ENCODE measurements at regions not wholly inside any gene's neighbourhood (a gene's known extent, or its start where the extent isn't known, plus 50 kb on each side); places are given as distances from the start of the nearest gene placed in this dataset.

DNA sequence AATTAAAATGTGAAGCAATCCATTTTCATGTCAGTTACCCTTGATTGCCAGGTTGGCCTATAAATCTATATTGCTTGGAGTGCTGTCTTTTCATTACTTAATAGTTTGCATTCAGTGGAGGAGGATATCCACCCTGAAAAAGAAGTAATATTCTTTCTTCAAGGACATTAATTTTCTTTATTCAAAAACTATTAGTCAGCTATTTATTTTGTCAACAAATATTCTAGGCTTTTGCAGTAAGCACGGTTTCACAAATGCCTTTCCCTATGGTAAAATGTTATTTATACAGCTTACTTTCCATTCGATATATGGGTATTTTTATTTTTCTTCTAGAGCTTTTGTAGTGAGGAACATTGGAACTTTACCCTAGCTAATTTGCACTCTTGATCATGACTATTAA, 1176.9 kb upstream of the NUDT12 start:
- no peak overlapping the region for H3K4me3 Mint-ChIP-seq
- no peaks in the 10 kb centered on the region for H3K4me1 Mint-ChIP-seq
- ATAC-seq (ENCODE audit: low read depth) (no peak), DNase-seq (ENCODE audit: low spot score in 2 of 2) (no peak)
- H3K9me3 Mint-ChIP-seq: peaks cover 12% of the 10 kb centered on the region
- H3K27ac Mint-ChIP-seq: no peak overlapping the region
- H3K36me3 Mint-ChIP-seq: no peaks in the 10 kb centered on the region
- H3K27me3 Mint-ChIP-seq: no peaks in the 10 kb centered on the region

DNA sequence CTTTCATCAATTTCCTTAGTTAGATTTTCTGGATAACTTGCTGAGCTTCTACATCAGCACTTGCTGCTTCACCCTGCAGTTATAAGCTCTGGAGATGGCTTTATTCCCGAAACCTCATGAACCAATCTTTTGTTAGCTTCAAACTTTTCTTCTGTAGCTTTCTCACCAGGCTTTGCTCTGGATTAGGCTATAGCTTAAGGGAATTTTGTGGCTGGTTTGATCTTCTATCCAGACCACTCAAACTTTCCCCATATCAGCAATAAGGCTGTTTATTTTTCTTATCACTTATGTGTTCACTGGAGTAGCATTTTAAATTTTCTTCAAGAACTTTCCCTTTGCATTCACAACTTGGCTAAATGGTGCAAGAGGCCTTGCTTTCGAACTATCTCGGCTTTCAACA, 1173.5 kb upstream of the NUDT12 start:
- Mint-ChIP-seq H3K4me1 (no peaks in the 10 kb centered on the region), H3K9me3 (peaks cover 4% of the 10 kb centered on the region), H3K27me3 (no peaks in the 10 kb centered on the region), H3K36me3 (no peaks in the 10 kb centered on the region), H3K27ac (no peak overlapping the region), H3K4me3 (no peak overlapping the region)
- DNase-seq (ENCODE audit: low spot score in 2 of 2) (no peak), ATAC-seq (ENCODE audit: low read depth) (no peak)

DNA sequence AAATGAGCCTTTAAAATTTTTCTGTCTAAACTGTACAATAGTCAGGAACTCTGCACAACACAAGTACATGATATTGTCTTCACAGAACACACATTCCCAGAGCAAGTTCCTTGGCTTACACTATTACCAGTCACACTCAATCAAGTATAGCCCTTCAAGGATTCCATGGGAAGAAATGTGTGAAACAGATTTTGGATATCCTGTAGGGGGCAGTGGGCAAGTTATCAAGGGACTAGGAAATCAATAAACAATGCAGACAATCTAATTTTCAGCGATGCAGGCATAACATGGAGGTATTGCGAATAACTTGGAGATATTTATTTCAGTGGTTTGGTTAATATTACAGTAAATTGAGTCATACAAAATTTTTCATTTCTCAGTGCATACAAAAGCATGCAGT, 1171.5 kb upstream of the NUDT12 start:
- ATAC-seq (ENCODE audit: low read depth): no peak
- no peaks in the 10 kb centered on the region for H3K36me3 Mint-ChIP-seq
- no peak for DNase-seq (ENCODE audit: low spot score in 2 of 2)
- peaks cover 4% of the 10 kb centered on the region for H3K9me3 Mint-ChIP-seq
- no peak overlapping the region for H3K4me3 Mint-ChIP-seq
- H3K4me1 Mint-ChIP-seq: no peaks in the 10 kb centered on the region
- H3K27ac Mint-ChIP-seq: no peak overlapping the region
- H3K27me3 Mint-ChIP-seq: no peaks in the 10 kb centered on the region

DNA sequence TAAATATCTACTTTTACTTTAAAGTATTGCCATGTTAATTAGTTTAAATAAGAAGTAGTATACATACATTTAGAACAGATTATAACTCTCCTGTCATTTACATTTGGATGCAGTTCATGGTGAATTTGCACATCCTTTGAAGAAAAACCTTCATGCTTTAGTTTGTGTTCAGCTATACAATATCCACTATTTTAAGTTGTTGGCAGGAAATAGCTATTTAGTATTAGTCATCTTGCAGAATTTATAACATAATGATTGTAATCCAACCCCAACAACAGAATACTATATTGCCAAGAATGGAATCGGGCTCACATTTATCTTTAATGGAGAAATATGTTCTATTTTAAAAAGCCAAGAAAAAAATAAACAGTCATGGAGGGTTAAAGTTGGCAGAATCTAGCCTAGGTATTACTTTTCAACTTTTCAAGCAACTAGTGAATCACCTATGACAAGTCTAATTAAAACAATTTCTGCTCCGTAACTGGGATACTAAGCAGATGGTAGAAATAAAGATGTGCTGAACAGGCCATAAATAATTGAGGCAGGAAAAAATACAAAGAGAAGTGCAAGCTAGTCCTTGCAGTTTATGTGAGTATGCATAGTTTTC, 1170.6 kb upstream of the NUDT12 start:
- Mint-ChIP-seq H3K27ac (no peak overlapping the region), H3K4me1 (no peaks in the 10 kb centered on the region), H3K9me3 (peaks cover 4% of the 10 kb centered on the region), H3K36me3 (no peaks in the 10 kb centered on the region), H3K4me3 (no peak overlapping the region), H3K27me3 (no peaks in the 10 kb centered on the region)
- ATAC-seq (ENCODE audit: low read depth): no peak
- no peak for DNase-seq (ENCODE audit: low spot score in 2 of 2)

DNA sequence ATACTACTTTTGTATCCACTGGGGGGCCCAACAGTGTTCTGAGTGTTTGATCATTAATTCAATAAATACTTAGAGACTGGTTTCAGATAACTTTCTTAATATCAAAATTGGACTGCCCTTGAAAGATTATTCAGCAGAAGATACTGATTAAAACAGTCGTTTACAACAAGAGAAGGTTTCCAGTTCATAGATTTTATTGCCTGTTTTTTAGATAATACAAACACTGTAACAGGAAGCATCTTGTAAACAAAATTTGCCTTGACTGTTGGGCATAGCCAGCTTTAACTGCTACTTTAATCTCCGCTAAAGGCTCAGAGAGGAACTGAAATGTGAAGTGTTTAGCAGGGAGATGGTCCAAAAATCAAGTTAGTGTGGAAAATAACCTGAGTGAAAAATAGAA, 1168.7 kb upstream of the NUDT12 start:
- no peaks in the 10 kb centered on the region for H3K4me1 Mint-ChIP-seq
- H3K27me3 Mint-ChIP-seq: no peaks in the 10 kb centered on the region
- no peak for DNase-seq (ENCODE audit: low spot score in 2 of 2)
- H3K4me3 Mint-ChIP-seq: no peak overlapping the region
- H3K9me3 Mint-ChIP-seq: peaks cover 4% of the 10 kb centered on the region
- no peak overlapping the region for H3K27ac Mint-ChIP-seq
- no peaks in the 10 kb centered on the region for H3K36me3 Mint-ChIP-seq
- no peak for ATAC-seq (ENCODE audit: low read depth)

DNA sequence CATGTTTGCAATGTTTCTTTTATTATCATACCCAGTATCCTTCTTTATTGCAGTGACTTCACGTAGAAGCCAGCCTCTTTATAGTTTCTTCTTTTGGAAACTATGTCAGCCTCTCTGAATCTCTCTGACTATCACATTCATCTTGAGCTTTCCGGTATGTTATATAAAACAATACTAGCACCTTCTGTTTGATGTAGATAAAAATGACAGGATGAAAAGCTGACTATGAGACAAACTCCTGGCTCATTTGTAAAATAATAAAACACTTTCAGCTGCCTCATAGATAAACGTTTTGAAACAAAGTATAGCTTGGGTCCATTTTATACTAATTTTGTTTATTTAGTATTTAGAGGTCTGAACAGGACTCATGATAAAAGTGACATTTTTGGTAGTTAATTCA, 1145.4 kb upstream of the NUDT12 start:
- no peaks in the 10 kb centered on the region for H3K27me3 Mint-ChIP-seq
- H3K27ac Mint-ChIP-seq: no peak overlapping the region
- H3K36me3 Mint-ChIP-seq: no peaks in the 10 kb centered on the region
- no peak overlapping the region for H3K4me3 Mint-ChIP-seq
- no peak for DNase-seq (ENCODE audit: low spot score in 2 of 2)
- ATAC-seq (ENCODE audit: low read depth): no peak
- H3K9me3 Mint-ChIP-seq: peaks cover 7% of the 10 kb centered on the region
- H3K4me1 Mint-ChIP-seq: no peaks in the 10 kb centered on the region

DNA sequence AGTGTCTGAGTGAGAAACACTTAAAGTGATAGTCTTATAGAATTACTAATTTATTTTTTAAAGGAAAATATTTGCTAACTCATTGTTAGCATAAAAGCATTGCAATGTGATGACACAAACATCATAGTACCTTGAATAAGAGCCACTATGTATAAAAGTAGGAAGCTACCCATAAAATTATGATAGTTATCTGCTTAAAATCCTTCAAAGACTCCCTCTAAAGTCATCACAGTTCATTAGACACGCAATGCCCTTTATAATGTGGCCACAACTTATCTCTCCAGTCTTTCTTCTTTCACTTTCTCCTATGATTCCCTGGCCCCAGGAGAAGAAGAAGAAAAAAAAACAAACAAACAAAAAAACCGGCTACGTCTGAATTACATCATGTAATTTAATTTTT, 1144.0 kb upstream of the NUDT12 start:
- Mint-ChIP-seq H3K4me3 (no peak overlapping the region), H3K4me1 (no peaks in the 10 kb centered on the region), H3K27ac (no peak overlapping the region), H3K36me3 (no peaks in the 10 kb centered on the region), H3K9me3 (peaks cover 4% of the 10 kb centered on the region), H3K27me3 (no peaks in the 10 kb centered on the region)
- ATAC-seq (ENCODE audit: low read depth) (no peak), DNase-seq (ENCODE audit: low spot score in 2 of 2) (no peak)

DNA sequence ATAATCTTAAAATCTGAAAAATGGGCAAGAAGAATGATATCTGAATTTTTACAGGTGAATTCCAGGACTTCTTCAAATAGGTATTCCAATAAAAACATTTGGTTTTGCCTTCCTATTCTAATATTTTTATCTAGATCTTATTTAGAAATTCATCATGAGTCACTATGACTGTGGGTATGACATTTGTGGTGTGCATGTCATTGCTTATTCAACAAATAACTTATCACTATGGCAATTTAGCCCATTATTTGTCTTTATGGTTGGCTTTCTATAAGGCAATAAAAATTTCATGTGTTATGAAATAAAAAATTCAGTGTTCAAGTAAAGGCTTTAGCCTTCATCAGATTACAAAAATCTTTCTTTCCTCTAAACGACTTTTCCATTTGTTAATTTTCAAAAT, 1139.6 kb upstream of the NUDT12 start:
- no peaks in the 10 kb centered on the region for H3K36me3 Mint-ChIP-seq
- no peaks in the 10 kb centered on the region for H3K4me1 Mint-ChIP-seq
- H3K4me3 Mint-ChIP-seq: no peak overlapping the region
- ATAC-seq (ENCODE audit: low read depth) (no peak), DNase-seq (ENCODE audit: low spot score in 2 of 2) (no peak)
- peaks cover 4% of the 10 kb centered on the region for H3K9me3 Mint-ChIP-seq
- H3K27ac Mint-ChIP-seq: no peak overlapping the region
- H3K27me3 Mint-ChIP-seq: no peaks in the 10 kb centered on the region

DNA sequence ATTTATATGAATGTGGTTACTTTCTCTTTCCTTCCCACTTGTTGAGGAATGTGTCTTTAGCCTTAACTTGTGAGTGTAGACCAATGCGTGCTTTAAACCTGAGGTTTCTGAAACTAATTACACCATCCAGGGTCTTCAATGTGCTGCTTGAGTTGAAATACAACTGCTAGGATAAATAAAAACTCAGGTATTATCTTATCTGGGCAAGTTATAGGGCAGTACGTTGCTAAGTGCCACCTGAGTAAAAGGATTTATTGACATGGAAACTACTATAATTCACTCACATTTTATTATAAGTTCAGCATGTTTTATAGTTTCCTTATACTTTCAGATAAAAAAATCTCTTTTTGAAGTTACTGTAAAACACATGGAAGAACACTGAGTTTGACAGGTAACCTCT, 1136.8 kb upstream of the NUDT12 start:
- DNase-seq (ENCODE audit: low spot score in 2 of 2): no peak
- no peak overlapping the region for H3K4me3 Mint-ChIP-seq
- H3K4me1 Mint-ChIP-seq: no peaks in the 10 kb centered on the region
- H3K27ac Mint-ChIP-seq: no peak overlapping the region
- no peak for ATAC-seq (ENCODE audit: low read depth)
- no peaks in the 10 kb centered on the region for H3K36me3 Mint-ChIP-seq
- H3K27me3 Mint-ChIP-seq: no peaks in the 10 kb centered on the region
- peaks cover 4% of the 10 kb centered on the region for H3K9me3 Mint-ChIP-seq

DNA sequence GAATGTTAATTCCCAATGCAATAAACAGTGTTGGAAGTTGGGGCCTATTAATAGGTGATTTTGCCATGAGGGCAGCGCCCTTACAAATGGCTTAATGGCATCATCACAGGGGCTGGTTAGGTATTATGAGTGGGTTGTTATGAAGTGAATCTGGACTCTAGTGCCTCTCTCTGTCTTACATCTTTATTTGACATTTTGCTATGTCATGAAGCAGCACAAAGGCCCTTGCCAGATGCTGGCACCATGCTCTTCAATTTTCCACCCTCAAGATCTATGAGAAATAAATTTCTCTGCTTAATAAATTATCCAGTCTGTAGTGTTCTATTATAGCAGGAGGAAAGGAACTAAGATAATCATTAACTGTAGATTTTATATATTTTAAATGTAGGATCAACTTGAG, 1098.7 kb upstream of the NUDT12 start:
- ATAC-seq (ENCODE audit: low read depth) (no peak), DNase-seq (ENCODE audit: low spot score in 2 of 2) (no peak)
- H3K36me3 Mint-ChIP-seq: no peaks in the 10 kb centered on the region
- peaks cover 6% of the 10 kb centered on the region for H3K9me3 Mint-ChIP-seq
- no peaks in the 10 kb centered on the region for H3K27me3 Mint-ChIP-seq
- no peak overlapping the region for H3K27ac Mint-ChIP-seq
- no peak overlapping the region for H3K4me3 Mint-ChIP-seq
- H3K4me1 Mint-ChIP-seq: no peaks in the 10 kb centered on the region

DNA sequence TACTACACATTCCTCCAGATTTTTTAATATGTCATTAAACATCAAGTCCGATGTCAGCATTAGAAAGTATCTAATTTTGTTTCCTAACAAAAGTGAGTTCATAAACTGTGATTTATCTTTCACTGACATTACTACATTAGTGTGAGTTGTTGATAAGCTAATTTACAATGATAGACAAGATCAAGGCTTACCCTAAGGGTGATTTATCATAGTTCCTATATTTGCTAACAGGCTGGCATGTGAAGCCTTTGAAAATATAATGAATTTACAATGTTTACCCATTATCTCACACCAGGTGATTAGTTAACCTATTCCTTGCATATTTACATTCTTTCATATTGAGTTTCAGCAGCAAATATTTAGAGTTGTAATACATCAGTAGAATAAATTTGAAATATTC, 1096.9 kb upstream of the NUDT12 start:
- no peak overlapping the region for H3K4me3 Mint-ChIP-seq
- no peak overlapping the region for H3K27ac Mint-ChIP-seq
- ATAC-seq (ENCODE audit: low read depth): no peak
- H3K36me3 Mint-ChIP-seq: no peaks in the 10 kb centered on the region
- no peaks in the 10 kb centered on the region for H3K4me1 Mint-ChIP-seq
- no peaks in the 10 kb centered on the region for H3K27me3 Mint-ChIP-seq
- no peak for DNase-seq (ENCODE audit: low spot score in 2 of 2)
- H3K9me3 Mint-ChIP-seq: peaks cover 11% of the 10 kb centered on the region

DNA sequence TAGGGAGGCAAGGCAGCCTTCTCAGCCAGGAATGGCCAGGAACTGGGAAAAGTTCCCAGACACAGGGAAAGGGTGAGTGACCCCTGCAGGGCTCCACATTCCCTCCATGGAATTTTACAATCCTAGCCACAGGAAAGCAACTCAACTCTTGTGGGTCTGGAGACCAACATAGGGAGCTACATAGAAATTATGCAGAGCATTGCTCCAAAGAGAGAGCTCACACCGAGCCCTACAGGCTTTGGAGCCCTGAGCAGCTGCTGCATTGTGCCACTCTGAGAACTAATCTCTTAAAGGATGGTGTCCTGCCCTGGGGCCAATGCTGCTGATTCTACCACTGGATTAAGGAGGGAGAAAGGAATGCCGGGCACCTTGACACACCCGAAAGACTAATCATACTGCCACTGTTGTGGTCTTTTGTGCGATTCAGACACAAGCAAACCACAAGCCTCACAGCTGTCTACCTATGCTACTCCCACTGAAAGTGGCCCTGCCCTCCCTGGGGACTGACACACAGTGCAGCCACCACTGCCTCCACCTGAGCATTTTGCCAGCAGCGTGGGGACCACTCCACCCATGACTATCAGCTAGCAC, 1089.8 kb upstream of the NUDT12 start:
- H3K9me3 Mint-ChIP-seq: peaks cover 7% of the 10 kb centered on the region
- H3K4me3 Mint-ChIP-seq: no peak overlapping the region
- H3K27ac Mint-ChIP-seq: no peak overlapping the region
- DNase-seq (ENCODE audit: low spot score in 2 of 2) (no peak), ATAC-seq (ENCODE audit: low read depth) (no peak)
- no peaks in the 10 kb centered on the region for H3K27me3 Mint-ChIP-seq
- no peaks in the 10 kb centered on the region for H3K36me3 Mint-ChIP-seq
- no peaks in the 10 kb centered on the region for H3K4me1 Mint-ChIP-seq

DNA sequence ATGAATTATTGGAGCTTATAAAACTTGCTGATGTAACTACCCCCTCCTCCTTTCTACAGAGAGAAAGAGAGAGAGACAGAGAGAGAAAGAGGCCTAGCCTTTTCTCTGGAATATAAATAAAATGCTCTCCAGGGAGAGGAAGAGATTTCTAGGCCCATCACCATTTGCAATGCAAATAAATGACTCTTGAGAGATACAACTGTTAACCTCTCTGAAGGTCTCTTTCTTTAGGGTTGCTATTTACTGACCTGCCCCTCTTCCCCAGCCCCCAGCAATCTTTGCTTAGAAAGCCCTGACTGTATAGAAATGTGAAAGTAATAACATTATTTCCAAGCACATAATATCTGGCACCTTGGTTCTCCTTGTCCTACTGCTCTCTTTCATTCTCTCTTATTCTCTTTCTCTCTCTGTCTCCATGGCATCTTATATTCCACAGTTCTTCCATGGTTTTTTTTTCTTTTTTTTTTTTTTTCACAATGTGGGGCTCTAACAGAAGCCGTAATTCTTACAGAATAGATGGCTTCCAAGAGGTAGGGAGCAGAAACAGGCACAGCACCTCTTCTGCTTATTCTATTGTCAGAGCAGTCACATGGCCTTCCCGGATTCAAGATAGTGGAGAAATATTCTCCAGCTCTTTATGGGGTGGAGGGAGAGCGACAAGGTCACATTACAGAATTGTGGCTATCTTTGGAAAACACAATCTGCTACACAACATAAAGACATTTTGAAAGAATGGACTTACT, 1087.9 kb upstream of the NUDT12 start:
- Mint-ChIP-seq H3K4me3 (no peak overlapping the region), H3K4me1 (no peaks in the 10 kb centered on the region), H3K9me3 (no peaks in the 10 kb centered on the region), H3K27me3 (no peaks in the 10 kb centered on the region), H3K36me3 (no peaks in the 10 kb centered on the region), H3K27ac (no peak overlapping the region)
- DNase-seq (ENCODE audit: low spot score in 2 of 2) (no peak), ATAC-seq (ENCODE audit: low read depth) (no peak)

DNA sequence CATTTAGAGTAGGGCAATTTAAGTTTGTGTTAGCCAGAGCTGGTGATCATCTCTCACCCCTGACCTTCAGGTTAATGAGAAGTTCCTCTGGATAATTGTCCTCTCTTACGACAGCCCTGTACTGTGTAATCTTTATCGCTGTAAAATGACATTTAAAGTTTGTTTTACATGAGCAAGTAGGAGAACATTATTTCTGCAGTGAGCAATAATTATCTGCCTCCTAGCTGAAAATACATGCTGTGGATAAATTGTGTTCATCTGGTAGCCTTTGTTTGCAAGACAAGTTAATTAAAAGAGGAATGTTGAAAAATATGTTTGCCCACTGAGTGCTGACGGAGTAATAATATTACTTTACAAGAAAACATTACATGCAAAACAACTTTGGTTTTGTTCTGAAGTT, 1083.8 kb upstream of the NUDT12 start:
- no peaks in the 10 kb centered on the region for H3K27me3 Mint-ChIP-seq
- no peaks in the 10 kb centered on the region for H3K9me3 Mint-ChIP-seq
- H3K4me3 Mint-ChIP-seq: no peak overlapping the region
- no peaks in the 10 kb centered on the region for H3K36me3 Mint-ChIP-seq
- no peak overlapping the region for H3K27ac Mint-ChIP-seq
- DNase-seq (ENCODE audit: low spot score in 2 of 2) (no peak), ATAC-seq (ENCODE audit: low read depth) (no peak)
- no peaks in the 10 kb centered on the region for H3K4me1 Mint-ChIP-seq

DNA sequence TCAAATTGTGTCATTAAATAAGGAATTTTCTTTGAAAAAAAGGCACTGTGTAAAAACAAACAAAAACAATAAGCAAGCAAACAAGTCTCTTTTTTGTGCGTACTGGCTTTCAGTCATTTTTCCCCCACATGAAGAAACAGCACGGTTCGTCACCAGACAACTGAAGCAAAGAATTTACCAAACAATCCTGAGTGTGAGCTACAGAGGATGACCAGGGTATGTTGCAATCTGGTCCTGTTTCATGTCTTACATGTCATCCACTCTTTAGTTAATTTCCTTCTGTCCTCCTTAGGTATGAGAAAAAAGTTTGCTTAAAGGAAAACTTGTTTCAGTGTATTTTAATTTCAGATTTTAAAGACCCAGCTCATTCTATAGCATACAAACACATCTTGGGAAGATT, 1080.7 kb upstream of the NUDT12 start:
- Mint-ChIP-seq H3K36me3 (no peaks in the 10 kb centered on the region), H3K4me3 (no peak overlapping the region), H3K27ac (no peak overlapping the region), H3K9me3 (no peaks in the 10 kb centered on the region), H3K4me1 (no peaks in the 10 kb centered on the region), H3K27me3 (no peaks in the 10 kb centered on the region)
- DNase-seq (ENCODE audit: low spot score in 2 of 2) (no peak), ATAC-seq (ENCODE audit: low read depth) (no peak)
